GM12874 (cell line): ENCODE measurements at regions not wholly inside any gene's neighbourhood (a gene's known extent, or its start where the extent isn't known, plus 50 kb on each side); places are given as distances from the start of the nearest gene placed in this dataset.
A peak's percentile ranks its signal among the peaks of the same experiment; 100 is the strongest.

Experiments used
- TF ChIP-seq, protein P1 (sequence below): IDR thresholded peaks from 2 replicates; pipeline ENCODE4 v1.5.1; 2011; ENCODE audit warnings: low read depth, mild to moderate bottlenecking, control low read depth, low read length, moderate library complexity; ENCODE audit not compliant: insufficient read depth

- TF ChIP-seq, protein P1, sequence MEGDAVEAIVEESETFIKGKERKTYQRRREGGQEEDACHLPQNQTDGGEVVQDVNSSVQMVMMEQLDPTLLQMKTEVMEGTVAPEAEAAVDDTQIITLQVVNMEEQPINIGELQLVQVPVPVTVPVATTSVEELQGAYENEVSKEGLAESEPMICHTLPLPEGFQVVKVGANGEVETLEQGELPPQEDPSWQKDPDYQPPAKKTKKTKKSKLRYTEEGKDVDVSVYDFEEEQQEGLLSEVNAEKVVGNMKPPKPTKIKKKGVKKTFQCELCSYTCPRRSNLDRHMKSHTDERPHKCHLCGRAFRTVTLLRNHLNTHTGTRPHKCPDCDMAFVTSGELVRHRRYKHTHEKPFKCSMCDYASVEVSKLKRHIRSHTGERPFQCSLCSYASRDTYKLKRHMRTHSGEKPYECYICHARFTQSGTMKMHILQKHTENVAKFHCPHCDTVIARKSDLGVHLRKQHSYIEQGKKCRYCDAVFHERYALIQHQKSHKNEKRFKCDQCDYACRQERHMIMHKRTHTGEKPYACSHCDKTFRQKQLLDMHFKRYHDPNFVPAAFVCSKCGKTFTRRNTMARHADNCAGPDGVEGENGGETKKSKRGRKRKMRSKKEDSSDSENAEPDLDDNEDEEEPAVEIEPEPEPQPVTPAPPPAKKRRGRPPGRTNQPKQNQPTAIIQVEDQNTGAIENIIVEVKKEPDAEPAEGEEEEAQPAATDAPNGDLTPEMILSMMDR: peak; percentile 63
Observed at GRCh38 chr7:26090927-26091519, 61.0 kb upstream of the NFE2L3 start.

DNA sequence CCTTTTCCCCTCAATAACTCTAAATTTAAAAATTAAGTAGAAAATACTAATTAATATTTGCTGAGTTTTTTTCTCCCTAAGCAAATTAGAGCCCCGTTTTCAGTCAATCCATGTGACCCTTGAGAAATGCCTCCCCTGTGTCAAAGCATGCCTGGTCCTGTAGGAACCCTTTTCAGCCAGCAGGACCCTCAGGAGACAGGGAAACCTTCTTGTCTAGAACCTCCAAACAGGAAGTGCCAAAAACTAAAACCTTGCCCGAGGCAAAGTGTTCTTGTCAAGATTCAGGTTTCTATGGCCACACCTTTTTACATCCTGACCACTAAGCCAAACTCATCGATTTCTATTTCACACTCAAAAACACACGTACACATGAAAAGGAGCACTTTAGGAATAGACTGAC, 60.1 kb upstream of the NFE2L3 start:
- TF ChIP-seq, protein P1: no peak; the same call in 1 of the 2 replicates

- TF ChIP-seq, protein P1: no peak
Observed at GRCh38 chr7:26093023-26093422, 59.0 kb upstream of the NFE2L3 start.

GRCh38 chr7:26096136-26096535, 55.9 kb upstream of the NFE2L3 start:
- TF ChIP-seq, protein P1: no peak

GRCh38 chr7:26097837-26098668, 53.9 kb upstream of the NFE2L3 start:
- TF ChIP-seq, protein P1: no peak

DNA sequence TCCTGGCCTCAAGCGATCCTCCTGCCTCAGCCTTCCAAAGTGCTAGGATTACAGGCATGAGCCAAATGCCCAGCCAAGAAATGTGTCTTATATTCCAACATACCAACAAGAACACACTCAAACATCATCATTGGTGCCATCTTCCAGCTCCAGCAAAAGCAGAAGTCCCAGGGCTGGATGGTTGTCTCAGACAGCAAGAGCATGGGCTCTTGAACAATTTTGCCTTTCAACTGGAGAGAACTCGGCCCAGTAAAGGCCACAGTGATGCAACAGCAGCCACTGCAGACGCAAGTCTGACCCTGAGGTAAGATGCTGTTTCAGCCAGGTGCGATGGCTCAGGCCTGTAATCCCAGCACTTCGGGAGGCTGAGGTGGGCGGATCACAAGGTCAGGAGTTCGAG, 52.8 kb upstream of the NFE2L3 start:
- TF ChIP-seq, protein P1: no peak

DNA sequence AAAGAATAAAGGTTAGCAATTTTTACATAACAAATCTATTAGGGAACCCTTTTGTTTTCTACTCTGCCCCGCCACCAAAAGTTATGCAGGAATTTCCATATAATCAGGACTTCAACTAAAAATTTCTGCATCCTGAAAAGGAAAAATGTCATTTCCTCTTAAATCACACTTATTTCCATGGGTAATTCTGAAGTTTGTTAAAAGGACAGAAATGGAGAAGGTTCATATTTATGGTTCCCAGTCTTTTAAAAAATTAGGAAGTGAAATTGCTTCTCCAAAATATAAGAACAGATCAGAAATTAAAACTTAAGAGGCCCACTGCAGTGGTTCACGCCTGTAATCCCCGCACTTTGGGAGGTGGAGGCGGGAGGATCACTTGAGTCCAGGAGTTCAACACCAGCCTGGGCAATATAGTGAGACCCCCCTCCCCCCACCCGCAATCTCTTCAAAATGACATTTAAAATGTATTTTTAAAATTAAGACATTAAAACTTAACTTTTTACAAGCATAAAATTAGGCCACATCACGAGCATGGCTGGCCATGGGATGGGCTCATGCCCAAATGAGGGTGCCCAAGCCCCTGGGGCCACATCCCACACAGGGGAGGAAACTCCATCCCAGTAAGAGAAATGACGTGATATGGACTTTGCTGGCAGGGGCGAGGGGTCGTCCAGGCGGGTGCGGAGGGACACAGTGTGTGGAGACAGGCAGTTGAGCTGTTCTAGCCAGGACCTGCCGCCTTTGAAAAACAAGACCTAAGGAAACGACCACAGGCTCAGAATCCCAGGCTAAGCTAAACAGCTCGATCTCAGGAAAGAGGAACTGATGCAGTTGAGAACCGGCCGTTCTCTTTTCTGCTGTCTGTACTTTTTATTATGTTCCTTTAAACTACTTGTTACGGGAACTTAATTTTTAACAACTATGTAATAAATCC, 51.3 kb upstream of the NFE2L3 start:
- TF ChIP-seq, protein P1: no peak
